ENCODE measurements at regions not wholly inside any gene's neighbourhood (a gene's known extent, or its start where the extent isn't known, plus 50 kb on each side); places are given as distances from the start of the nearest gene placed in this dataset.

DNA sequence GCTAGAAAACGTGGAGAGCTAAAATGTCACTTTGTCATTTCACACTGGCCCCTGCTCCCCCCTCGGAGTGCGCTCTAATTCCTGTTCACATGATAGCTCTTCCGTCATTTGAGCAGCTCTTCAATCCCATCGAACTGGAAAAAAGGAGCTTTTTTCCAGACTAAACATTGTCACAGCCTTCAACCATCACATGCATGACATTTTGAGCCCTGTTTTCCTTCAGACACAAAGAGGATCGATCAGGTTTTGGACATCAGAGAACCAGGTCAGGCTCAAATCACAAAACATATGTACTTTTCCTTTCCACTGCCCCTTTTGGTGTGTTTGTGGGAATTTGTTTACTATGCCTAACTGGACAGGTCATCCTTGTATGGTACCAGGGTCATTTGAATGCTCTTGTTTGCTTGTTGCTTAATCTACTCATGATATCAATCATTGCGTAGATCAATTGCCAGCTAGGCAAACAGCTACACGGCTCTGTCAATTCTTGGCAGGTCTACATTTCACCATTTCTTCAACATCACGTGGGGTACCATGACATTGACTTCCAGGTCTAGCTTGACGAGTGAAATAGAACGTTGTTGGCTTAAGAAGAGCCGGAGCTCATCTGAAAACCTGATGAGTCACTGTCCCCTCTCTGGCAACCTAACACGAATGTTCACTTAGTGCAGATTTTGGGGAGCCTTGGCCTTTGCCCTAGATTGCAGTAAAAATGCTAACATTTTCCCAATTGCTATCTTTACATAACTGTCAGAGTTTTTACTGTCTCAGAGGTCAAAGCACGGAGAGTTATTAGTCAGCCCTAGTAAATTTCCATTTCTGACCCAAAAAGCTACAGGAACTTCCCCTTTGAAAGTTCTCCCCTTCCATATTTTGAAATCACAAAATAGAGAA, 87.3 kb downstream of the LYZL2 start (continued):
- TF ChIP-seq BRD9 (IDR thresholded peaks at IDR 0.05; ENCODE audit: low read depth, partially characterized antibody) (no peak), ZNF780A (CRISPR knock-in tag; IDR thresholded peaks at IDR 0.05) (no peak), NR2C1 (IDR thresholded peaks at IDR 0.05) (peak; percentile 20; the same call in 1 of the 2 replicates), NR2C1 (tag; IDR thresholded peaks at IDR 0.05) (0 out of 2 replicates have a peak, but pooled peaks have one; percentile 20), ZNF408 (CRISPR knock-in tag; IDR thresholded peaks at IDR 0.05; ENCODE audit: low read depth) (no peak), U2AF2 (optimal IDR thresholded peaks at IDR 0.05; ENCODE audit: low read depth, low read length) (no peak), ZNF316 (IDR thresholded peaks at IDR 0.05) (peak; percentile 91), DACH1 (IDR thresholded peaks at IDR 0.05; ENCODE audit: partially characterized antibody) (no peak), EWSR1 (IDR thresholded peaks at IDR 0.05; ENCODE audit: borderline replicate concordance, low read depth, partially characterized antibody) (no peak), MAFG (tag; conservative IDR thresholded peaks at IDR 0.05) (peak; percentile 95), NUFIP1 (IDR thresholded peaks at IDR 0.05; ENCODE audit: partially characterized antibody) (no peak), ZNF766 (CRISPR knock-in tag; conservative IDR thresholded peaks at IDR 0.05) (no peak), NCOR1 (IDR thresholded peaks at IDR 0.05) (no peak), ETS2 (tag; IDR thresholded peaks at IDR 0.05; ENCODE audit: borderline replicate concordance, poor library complexity, severe bottlenecking) (no peak), RBM25 (IDR thresholded peaks at IDR 0.05; ENCODE audit: low read depth, low read length, severe bottlenecking) (no peak)
- TF ChIP-seq, protein P1, sequence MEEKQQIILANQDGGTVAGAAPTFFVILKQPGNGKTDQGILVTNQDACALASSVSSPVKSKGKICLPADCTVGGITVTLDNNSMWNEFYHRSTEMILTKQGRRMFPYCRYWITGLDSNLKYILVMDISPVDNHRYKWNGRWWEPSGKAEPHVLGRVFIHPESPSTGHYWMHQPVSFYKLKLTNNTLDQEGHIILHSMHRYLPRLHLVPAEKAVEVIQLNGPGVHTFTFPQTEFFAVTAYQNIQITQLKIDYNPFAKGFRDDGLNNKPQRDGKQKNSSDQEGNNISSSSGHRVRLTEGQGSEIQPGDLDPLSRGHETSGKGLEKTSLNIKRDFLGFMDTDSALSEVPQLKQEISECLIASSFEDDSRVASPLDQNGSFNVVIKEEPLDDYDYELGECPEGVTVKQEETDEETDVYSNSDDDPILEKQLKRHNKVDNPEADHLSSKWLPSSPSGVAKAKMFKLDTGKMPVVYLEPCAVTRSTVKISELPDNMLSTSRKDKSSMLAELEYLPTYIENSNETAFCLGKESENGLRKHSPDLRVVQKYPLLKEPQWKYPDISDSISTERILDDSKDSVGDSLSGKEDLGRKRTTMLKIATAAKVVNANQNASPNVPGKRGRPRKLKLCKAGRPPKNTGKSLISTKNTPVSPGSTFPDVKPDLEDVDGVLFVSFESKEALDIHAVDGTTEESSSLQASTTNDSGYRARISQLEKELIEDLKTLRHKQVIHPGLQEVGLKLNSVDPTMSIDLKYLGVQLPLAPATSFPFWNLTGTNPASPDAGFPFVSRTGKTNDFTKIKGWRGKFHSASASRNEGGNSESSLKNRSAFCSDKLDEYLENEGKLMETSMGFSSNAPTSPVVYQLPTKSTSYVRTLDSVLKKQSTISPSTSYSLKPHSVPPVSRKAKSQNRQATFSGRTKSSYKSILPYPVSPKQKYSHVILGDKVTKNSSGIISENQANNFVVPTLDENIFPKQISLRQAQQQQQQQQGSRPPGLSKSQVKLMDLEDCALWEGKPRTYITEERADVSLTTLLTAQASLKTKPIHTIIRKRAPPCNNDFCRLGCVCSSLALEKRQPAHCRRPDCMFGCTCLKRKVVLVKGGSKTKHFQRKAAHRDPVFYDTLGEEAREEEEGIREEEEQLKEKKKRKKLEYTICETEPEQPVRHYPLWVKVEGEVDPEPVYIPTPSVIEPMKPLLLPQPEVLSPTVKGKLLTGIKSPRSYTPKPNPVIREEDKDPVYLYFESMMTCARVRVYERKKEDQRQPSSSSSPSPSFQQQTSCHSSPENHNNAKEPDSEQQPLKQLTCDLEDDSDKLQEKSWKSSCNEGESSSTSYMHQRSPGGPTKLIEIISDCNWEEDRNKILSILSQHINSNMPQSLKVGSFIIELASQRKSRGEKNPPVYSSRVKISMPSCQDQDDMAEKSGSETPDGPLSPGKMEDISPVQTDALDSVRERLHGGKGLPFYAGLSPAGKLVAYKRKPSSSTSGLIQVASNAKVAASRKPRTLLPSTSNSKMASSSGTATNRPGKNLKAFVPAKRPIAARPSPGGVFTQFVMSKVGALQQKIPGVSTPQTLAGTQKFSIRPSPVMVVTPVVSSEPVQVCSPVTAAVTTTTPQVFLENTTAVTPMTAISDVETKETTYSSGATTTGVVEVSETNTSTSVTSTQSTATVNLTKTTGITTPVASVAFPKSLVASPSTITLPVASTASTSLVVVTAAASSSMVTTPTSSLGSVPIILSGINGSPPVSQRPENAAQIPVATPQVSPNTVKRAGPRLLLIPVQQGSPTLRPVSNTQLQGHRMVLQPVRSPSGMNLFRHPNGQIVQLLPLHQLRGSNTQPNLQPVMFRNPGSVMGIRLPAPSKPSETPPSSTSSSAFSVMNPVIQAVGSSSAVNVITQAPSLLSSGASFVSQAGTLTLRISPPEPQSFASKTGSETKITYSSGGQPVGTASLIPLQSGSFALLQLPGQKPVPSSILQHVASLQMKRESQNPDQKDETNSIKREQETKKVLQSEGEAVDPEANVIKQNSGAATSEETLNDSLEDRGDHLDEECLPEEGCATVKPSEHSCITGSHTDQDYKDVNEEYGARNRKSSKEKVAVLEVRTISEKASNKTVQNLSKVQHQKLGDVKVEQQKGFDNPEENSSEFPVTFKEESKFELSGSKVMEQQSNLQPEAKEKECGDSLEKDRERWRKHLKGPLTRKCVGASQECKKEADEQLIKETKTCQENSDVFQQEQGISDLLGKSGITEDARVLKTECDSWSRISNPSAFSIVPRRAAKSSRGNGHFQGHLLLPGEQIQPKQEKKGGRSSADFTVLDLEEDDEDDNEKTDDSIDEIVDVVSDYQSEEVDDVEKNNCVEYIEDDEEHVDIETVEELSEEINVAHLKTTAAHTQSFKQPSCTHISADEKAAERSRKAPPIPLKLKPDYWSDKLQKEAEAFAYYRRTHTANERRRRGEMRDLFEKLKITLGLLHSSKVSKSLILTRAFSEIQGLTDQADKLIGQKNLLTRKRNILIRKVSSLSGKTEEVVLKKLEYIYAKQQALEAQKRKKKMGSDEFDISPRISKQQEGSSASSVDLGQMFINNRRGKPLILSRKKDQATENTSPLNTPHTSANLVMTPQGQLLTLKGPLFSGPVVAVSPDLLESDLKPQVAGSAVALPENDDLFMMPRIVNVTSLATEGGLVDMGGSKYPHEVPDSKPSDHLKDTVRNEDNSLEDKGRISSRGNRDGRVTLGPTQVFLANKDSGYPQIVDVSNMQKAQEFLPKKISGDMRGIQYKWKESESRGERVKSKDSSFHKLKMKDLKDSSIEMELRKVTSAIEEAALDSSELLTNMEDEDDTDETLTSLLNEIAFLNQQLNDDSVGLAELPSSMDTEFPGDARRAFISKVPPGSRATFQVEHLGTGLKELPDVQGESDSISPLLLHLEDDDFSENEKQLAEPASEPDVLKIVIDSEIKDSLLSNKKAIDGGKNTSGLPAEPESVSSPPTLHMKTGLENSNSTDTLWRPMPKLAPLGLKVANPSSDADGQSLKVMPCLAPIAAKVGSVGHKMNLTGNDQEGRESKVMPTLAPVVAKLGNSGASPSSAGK (IDR thresholded peaks at IDR 0.05): no peak; the same call in 1 of the 2 replicates
- TF ChIP-seq, protein P2, sequence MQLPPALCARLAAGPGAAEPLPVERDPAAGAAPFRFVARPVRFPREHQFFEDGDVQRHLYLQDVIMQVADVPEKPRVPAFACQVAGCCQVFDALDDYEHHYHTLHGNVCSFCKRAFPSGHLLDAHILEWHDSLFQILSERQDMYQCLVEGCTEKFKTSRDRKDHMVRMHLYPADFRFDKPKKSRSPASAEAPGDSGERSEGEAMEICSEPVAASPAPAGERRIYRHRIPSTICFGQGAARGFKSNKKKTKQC (CRISPR knock-in tag; IDR thresholded peaks at IDR 0.05): no peak

Measured in K562 (cell line).